ENCODE measurements at regions not wholly inside any gene's neighbourhood (a gene's known extent, or its start where the extent isn't known, plus 50 kb on each side); places are given as distances from the start of the nearest gene placed in this dataset.

DNA sequence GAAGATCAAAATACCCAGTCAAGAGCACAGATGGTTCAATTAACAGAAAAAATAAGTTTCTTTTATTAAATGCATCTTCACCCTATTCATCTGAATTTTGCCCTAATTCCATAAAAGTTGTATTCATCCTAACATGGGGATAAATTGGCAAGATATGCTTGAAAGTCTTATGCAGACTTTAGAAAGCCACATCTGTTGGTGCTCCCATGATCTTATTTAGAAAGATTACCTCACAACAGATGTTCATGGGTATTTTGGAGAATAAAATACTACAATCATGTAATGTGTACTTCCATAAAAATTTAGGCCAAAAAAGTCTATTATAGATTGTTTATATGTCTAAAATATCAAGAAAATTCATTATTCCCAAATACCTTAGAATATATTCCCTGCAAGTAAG is 510.3 kb downstream of the TECRL start:
- H4K8ac ChIP-seq (ENCODE audit: low read depth, low read length): no peak overlapping the region
- no peaks in the 10 kb centered on the region for H3K36me3 ChIP-seq (ENCODE audit: control insufficient read depth in 1 of 2, insufficient read depth in 2 of 2, low read length in 2 of 2)
- H2BK120ac ChIP-seq (ENCODE audit: insufficient read depth, low read length, poor library complexity): no peak overlapping the region
- H3K14ac ChIP-seq (ENCODE audit: low read length): no peak overlapping the region
- H3K23ac ChIP-seq (ENCODE audit: low read length): no peak overlapping the region
- H4K12ac ChIP-seq (ENCODE audit: low read depth, low read length): no peak overlapping the region
- H3K79me1 ChIP-seq (ENCODE audit: low read length): no peaks in the 10 kb centered on the region
- H3K4ac ChIP-seq (ENCODE audit: low read depth, low read length): no peak overlapping the region
- H3K27ac ChIP-seq (ENCODE audit: low read depth, low read length): no peak overlapping the region
- H3K18ac ChIP-seq (ENCODE audit: low read length): no peak overlapping the region
- H3K27me3 ChIP-seq (ENCODE audit: insufficient read depth, low read length): no peaks in the 10 kb centered on the region
- peaks cover 2% of the 10 kb centered on the region for H3K9me3 ChIP-seq (ENCODE audit: insufficient read depth, low read depth, low read length)
- no peak overlapping the region for H2AFZ ChIP-seq (ENCODE audit: insufficient read depth, low read length, poor library complexity)
- H3K9ac ChIP-seq (ENCODE audit: low read length): no peak overlapping the region
- H4K91ac ChIP-seq (ENCODE audit: low read depth, low read length): no peak overlapping the region
- H2AK5ac ChIP-seq (ENCODE audit: low read length): no peak overlapping the region
- no peak overlapping the region for H3K4me3 ChIP-seq (ENCODE audit: low read depth, low read length)
- no peak overlapping the region for H2BK12ac ChIP-seq (ENCODE audit: low read length)
- H3K4me2 ChIP-seq (ENCODE audit: low read length): no peak overlapping the region
- no peak overlapping the region for H2BK5ac ChIP-seq (ENCODE audit: low read depth, low read length, poor library complexity)
- DNase-seq: no peak
- no peaks in the 10 kb centered on the region for H3K79me2 ChIP-seq (ENCODE audit: control insufficient read depth, insufficient read depth, low read length, poor library complexity)
- H3K4me1 ChIP-seq (ENCODE audit: control insufficient read depth in 1 of 2, insufficient read depth in 2 of 2, low read length in 2 of 2): no peaks in the 10 kb centered on the region

DNA sequence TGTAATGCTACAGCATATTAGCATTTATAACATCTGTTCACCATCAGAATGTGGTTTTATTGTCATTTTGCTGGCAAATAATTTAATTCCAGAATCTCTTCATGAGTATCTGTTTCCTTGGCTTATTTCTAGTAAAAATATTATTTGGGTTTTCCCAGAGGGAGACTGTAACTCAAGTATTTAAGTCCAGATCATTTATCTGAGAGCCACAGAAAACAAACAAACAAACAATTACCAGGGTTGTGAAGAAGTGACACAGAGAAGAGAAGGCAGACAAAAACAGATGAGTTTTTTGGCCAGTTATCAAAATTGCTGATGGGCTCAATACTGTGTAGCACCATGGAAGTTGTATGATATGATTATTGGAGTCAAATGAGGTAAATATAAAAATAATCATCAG is 515.1 kb downstream of the TECRL start:
- Histone ChIP-seq H3K14ac (ENCODE audit: low read length) (no peak overlapping the region), H3K36me3 (ENCODE audit: control insufficient read depth in 1 of 2, insufficient read depth in 2 of 2, low read length in 2 of 2) (no peaks in the 10 kb centered on the region), H4K91ac (ENCODE audit: low read depth, low read length) (no peak overlapping the region), H2BK12ac (ENCODE audit: low read length) (no peak overlapping the region), H3K4me2 (ENCODE audit: low read length) (no peak overlapping the region), H4K8ac (ENCODE audit: low read depth, low read length) (no peak overlapping the region), H2AK5ac (ENCODE audit: low read length) (no peak overlapping the region), H3K4me3 (ENCODE audit: low read depth, low read length) (no peak overlapping the region), H3K27me3 (ENCODE audit: insufficient read depth, low read length) (no peaks in the 10 kb centered on the region), H3K9me3 (ENCODE audit: insufficient read depth, low read depth, low read length) (peaks cover 2% of the 10 kb centered on the region), H4K12ac (ENCODE audit: low read depth, low read length) (no peak overlapping the region), H2BK5ac (ENCODE audit: low read depth, low read length, poor library complexity) (no peak overlapping the region), H2BK120ac (ENCODE audit: insufficient read depth, low read length, poor library complexity) (no peak overlapping the region), H3K23ac (ENCODE audit: low read length) (no peak overlapping the region), H3K9ac (ENCODE audit: low read length) (no peak overlapping the region), H3K27ac (ENCODE audit: low read depth, low read length) (no peak overlapping the region), H2AFZ (ENCODE audit: insufficient read depth, low read length, poor library complexity) (no peak overlapping the region), H3K79me1 (ENCODE audit: low read length) (no peaks in the 10 kb centered on the region), H3K18ac (ENCODE audit: low read length) (no peak overlapping the region), H3K4me1 (ENCODE audit: control insufficient read depth in 1 of 2, insufficient read depth in 2 of 2, low read length in 2 of 2) (no peaks in the 10 kb centered on the region), H3K79me2 (ENCODE audit: control insufficient read depth, insufficient read depth, low read length, poor library complexity) (no peaks in the 10 kb centered on the region), H3K4ac (ENCODE audit: low read depth, low read length) (no peak overlapping the region)
- no peak for DNase-seq

DNA sequence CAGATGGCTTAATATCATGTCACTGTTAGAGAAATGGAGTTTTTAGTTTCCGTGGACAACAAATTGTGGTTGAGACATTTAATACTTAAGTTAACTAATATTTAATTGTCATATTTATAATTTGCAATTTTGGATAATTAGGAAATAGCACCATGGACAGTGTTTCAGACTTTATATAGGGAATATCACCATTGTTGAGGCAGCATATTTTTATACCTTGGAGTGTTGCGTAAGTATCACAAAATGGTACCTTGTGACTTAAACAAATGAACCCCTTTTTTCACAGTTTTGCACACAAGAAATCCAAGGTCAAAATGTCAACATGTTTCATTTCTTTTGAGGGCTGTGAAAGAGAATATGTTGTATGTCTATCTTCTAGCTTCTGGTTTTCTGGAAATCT is 539.9 kb downstream of the TECRL start:
- WGBS (ENCODE audit: extremely low coverage, insufficient coverage, insufficient read length): no CpG with 5 or more reads among the region's 2 CpGs
- Histone ChIP-seq H3K4ac (ENCODE audit: low read depth, low read length) (no peak overlapping the region), H2BK5ac (ENCODE audit: low read depth, low read length, poor library complexity) (no peak overlapping the region), H2BK12ac (ENCODE audit: low read length) (no peak overlapping the region), H3K23ac (ENCODE audit: low read length) (no peak overlapping the region), H3K4me3 (ENCODE audit: low read depth, low read length) (no peak overlapping the region), H3K14ac (ENCODE audit: low read length) (no peak overlapping the region), H3K36me3 (ENCODE audit: control insufficient read depth in 1 of 2, insufficient read depth in 2 of 2, low read length in 2 of 2) (no peaks in the 10 kb centered on the region), H3K4me1 (ENCODE audit: control insufficient read depth in 1 of 2, insufficient read depth in 2 of 2, low read length in 2 of 2) (no peaks in the 10 kb centered on the region), H4K8ac (ENCODE audit: low read depth, low read length) (no peak overlapping the region), H3K79me2 (ENCODE audit: control insufficient read depth, insufficient read depth, low read length, poor library complexity) (no peaks in the 10 kb centered on the region), H4K91ac (ENCODE audit: low read depth, low read length) (no peak overlapping the region), H2AK5ac (ENCODE audit: low read length) (no peak overlapping the region), H4K12ac (ENCODE audit: low read depth, low read length) (no peak overlapping the region), H3K9ac (ENCODE audit: low read length) (no peak overlapping the region), H2BK120ac (ENCODE audit: insufficient read depth, low read length, poor library complexity) (no peak overlapping the region), H3K18ac (ENCODE audit: low read length) (no peak overlapping the region), H3K79me1 (ENCODE audit: low read length) (no peaks in the 10 kb centered on the region), H3K27ac (ENCODE audit: low read depth, low read length) (no peak overlapping the region), H3K27me3 (ENCODE audit: insufficient read depth, low read length) (no peaks in the 10 kb centered on the region), H2AFZ (ENCODE audit: insufficient read depth, low read length, poor library complexity) (no peak overlapping the region), H3K9me3 (ENCODE audit: insufficient read depth, low read depth, low read length) (no peaks in the 10 kb centered on the region), H3K4me2 (ENCODE audit: low read length) (no peak overlapping the region)
- DNase-seq: no peak

DNA sequence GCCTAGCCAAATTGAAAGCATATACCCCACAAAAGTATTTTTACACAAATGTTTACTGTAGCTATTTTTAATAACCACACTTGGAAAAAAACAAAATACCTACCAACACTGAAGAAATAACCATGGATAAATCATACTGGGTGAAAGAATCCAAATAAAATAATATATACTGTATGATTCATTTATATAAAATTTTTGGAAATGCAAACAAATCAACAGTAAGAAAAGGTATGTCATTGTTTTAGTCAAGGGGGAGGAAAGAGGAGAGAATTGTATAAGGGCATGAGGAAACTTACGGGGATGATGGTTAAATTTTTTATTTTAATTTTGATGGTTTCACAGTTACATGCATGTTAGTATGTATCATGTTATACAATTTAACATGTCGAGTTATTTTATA is 557.8 kb downstream of the TECRL start:
- Histone ChIP-seq H2BK5ac (ENCODE audit: low read depth, low read length, poor library complexity) (no peak overlapping the region), H3K23ac (ENCODE audit: low read length) (no peak overlapping the region), H3K4me2 (ENCODE audit: low read length) (no peak overlapping the region), H2BK12ac (ENCODE audit: low read length) (no peak overlapping the region), H3K4me1 (ENCODE audit: control insufficient read depth in 1 of 2, insufficient read depth in 2 of 2, low read length in 2 of 2) (no peaks in the 10 kb centered on the region), H3K4ac (ENCODE audit: low read depth, low read length) (no peak overlapping the region), H3K9me3 (ENCODE audit: insufficient read depth, low read depth, low read length) (no peaks in the 10 kb centered on the region), H3K79me2 (ENCODE audit: control insufficient read depth, insufficient read depth, low read length, poor library complexity) (no peaks in the 10 kb centered on the region), H4K91ac (ENCODE audit: low read depth, low read length) (no peak overlapping the region), H3K9ac (ENCODE audit: low read length) (no peak overlapping the region), H3K27me3 (ENCODE audit: insufficient read depth, low read length) (no peaks in the 10 kb centered on the region), H3K36me3 (ENCODE audit: control insufficient read depth in 1 of 2, insufficient read depth in 2 of 2, low read length in 2 of 2) (no peaks in the 10 kb centered on the region), H3K14ac (ENCODE audit: low read length) (no peak overlapping the region), H2BK120ac (ENCODE audit: insufficient read depth, low read length, poor library complexity) (no peak overlapping the region), H3K18ac (ENCODE audit: low read length) (no peak overlapping the region), H2AK5ac (ENCODE audit: low read length) (no peak overlapping the region), H4K8ac (ENCODE audit: low read depth, low read length) (no peak overlapping the region), H3K4me3 (ENCODE audit: low read depth, low read length) (no peak overlapping the region), H3K79me1 (ENCODE audit: low read length) (no peaks in the 10 kb centered on the region), H4K12ac (ENCODE audit: low read depth, low read length) (no peak overlapping the region), H2AFZ (ENCODE audit: insufficient read depth, low read length, poor library complexity) (no peak overlapping the region), H3K27ac (ENCODE audit: low read depth, low read length) (no peak overlapping the region)
- no CpG with 5 or more reads among the region's 2 CpGs for WGBS (ENCODE audit: extremely low coverage, insufficient coverage, insufficient read length)
- no peak for DNase-seq

DNA sequence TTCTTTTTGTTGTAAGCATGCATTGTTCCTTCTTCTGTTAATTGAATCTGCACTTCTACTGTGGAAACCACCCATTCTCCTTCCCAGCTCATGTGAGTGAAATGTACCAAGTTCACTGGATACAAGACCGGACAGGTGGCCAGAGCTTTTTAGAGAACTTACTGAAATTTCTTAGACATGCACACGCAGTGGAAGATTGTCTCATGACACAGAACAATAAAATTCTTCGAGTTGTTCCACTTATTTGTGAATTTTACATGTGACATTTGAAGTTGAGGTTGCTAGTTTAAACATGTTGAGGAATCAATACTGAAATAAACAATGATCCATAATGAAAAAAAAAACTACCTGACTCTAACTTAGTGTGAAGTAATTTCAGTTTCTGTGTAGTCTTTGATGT is 568.0 kb downstream of the TECRL start:
- Histone ChIP-seq H3K23ac (ENCODE audit: low read length) (no peak overlapping the region), H2BK5ac (ENCODE audit: low read depth, low read length, poor library complexity) (no peak overlapping the region), H4K8ac (ENCODE audit: low read depth, low read length) (no peak overlapping the region), H3K4me2 (ENCODE audit: low read length) (no peak overlapping the region), H2BK12ac (ENCODE audit: low read length) (no peak overlapping the region), H3K9me3 (ENCODE audit: insufficient read depth, low read depth, low read length) (no peaks in the 10 kb centered on the region), H4K91ac (ENCODE audit: low read depth, low read length) (no peak overlapping the region), H3K9ac (ENCODE audit: low read length) (no peak overlapping the region), H3K4ac (ENCODE audit: low read depth, low read length) (no peak overlapping the region), H3K4me1 (ENCODE audit: control insufficient read depth in 1 of 2, insufficient read depth in 2 of 2, low read length in 2 of 2) (peaks cover 0 to 2% of the 10 kb centered on the region in 2 experiments), H3K27ac (ENCODE audit: low read depth, low read length) (no peak overlapping the region), H3K79me1 (ENCODE audit: low read length) (no peaks in the 10 kb centered on the region), H3K14ac (ENCODE audit: low read length) (no peak overlapping the region), H3K79me2 (ENCODE audit: control insufficient read depth, insufficient read depth, low read length, poor library complexity) (no peaks in the 10 kb centered on the region), H4K12ac (ENCODE audit: low read depth, low read length) (no peak overlapping the region), H3K4me3 (ENCODE audit: low read depth, low read length) (no peak overlapping the region), H3K18ac (ENCODE audit: low read length) (no peak overlapping the region), H2AFZ (ENCODE audit: insufficient read depth, low read length, poor library complexity) (no peak overlapping the region), H2BK120ac (ENCODE audit: insufficient read depth, low read length, poor library complexity) (no peak overlapping the region), H3K36me3 (ENCODE audit: control insufficient read depth in 1 of 2, insufficient read depth in 2 of 2, low read length in 2 of 2) (no peaks in the 10 kb centered on the region), H3K27me3 (ENCODE audit: insufficient read depth, low read length) (no peaks in the 10 kb centered on the region), H2AK5ac (ENCODE audit: low read length) (no peak overlapping the region)
- no peak for DNase-seq
- WGBS (ENCODE audit: extremely low coverage, insufficient coverage, insufficient read length): no CpG with 5 or more reads among the region's 3 CpGs

All from trophoblast cell (in vitro differentiated cells and primary cell).